Sciatic nerve (tissue), 2 donors: ENCODE measurements at regions not wholly inside any gene's neighbourhood (a gene's known extent, or its start where the extent isn't known, plus 50 kb on each side); places are given as distances from the start of the nearest gene placed in this dataset.
"Not testable (repeated sequence)": the region's sequence is repeated elsewhere in the genome, so short reads cannot be mapped to it uniquely, and the experiment has no call there.

ENCODE experiments used
- ATAC-seq: fragments of 200-7000 bp; cut with Tn5 transposase; one replicate; pipeline ENCODE4 v1.9.1; 2020; ENCODE audit warnings: mild to moderate bottlenecking, moderate library complexity
- DNase-seq: peaks from one replicate; pipeline ENCODE4 v3.0.0-alpha.2; 2020; ENCODE audit warnings: low spot score
- intact Hi-C: fragments of 100-400 bp; cut with DNase I; formaldehyde crosslinking; loops from one replicate; pipeline ENCODE4 v1.14.2; 2022
- donor health status: DM: no; HTN: no; CAD: no.
- donor health status: DM: no; HTN: no; CAD: no.

DNA sequence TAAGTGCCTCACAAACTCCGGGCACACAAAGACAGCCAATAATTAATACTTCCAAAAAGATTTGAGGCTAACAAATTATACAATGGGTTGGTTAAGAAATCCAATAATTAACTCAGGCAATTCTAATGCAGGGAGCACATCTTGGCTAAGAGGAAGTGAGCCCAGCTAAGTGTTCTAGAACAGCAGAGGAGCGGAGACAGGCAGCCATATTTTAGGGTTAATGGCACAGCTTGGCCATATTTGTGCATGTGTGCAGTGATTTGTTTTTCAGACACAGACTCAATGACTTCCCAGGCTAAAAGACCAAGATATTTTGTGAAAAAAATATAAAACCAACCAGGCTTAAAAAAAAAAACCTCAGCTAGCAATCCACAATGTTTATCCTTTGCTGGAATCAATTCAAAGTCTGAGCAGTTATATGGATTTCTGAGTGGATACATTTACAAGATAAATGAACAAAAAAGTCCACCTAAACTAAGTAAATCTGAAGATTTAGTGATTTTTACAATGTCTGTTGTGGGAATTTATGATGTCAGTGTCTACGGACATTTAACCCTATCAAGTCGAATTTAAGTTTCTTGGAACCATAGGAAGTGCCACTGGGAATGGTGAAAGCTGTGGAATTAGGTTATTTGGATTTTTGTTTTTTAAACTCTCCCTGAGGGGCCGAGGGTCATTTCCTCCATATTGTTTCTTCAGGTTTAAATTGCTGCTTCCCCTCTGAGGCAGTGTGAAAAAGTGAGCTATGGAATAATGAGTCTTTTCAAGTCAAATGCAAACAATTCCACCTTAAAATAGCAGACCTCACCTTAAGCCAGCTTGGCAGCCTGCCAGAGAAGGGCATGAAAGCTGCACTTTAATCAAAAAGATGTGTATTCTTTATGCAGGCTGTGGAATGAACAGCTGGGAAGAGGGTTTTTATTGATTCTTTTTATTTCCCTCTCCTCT is 413.7 kb upstream of the TBL1XR1 start:
- DNase-seq = no peak
- no peak for ATAC-seq
- intact Hi-C loops = loop anchor here (5.0 kb wide), 1 partner anchor 509 kb away; no protein-coding TSS in a partner anchor

DNA sequence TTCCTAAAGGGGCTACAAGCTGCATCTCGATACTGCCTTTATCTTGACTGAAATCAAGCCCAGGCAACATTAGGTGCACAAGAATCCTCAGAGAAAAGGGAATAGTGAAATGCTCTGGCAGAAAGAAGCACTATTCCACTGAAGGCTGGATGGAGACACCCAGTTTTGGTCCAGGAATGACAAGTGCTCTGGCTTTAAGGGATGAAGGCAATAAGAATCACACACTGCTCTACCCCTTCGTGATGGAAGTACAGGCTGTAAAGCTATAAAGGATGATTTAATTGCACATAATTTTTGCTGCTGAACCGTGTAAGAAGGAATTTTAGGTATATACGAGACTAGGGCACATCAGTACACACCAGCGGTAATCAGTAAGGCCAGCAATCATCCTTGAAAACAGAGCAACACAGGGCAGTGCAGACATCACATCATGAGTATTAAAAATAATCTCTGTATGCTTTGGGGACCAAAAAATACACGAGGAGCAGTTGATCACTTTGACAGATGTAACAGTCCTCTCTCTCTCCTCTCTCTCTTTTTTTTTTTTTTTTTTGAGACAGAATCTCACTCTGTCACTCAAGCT is 414.6 kb upstream of the TBL1XR1 start:
- DNase-seq (no peak), ATAC-seq (no peak)
- intact Hi-C loops = loop anchor here (5.0 kb wide), 1 partner anchor 510 kb away; no protein-coding TSS in a partner anchor

DNA sequence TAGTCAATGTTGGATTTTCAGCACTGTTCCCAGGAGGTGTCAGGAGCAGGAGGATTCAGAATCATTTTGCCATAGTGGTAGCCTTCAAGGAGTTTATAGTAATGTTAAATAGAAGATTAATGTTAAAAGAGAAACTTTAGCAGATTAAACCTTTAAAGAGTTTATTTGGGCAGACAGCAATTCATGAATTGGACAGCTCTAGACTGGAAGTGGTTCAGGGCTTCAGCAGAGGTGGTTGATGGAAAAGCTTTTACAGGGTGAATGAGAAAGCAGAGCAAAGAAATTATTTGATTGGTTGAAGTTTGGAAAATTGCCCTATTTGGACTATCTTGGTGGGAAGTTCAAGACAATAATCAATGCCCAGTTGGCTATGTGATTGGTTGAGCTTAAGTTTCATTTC is 416.6 kb upstream of the TBL1XR1 start:
- no peak for ATAC-seq
- intact Hi-C loops = loop anchor here (5.0 kb wide), 1 partner anchor 512 kb away; no protein-coding TSS in a partner anchor
- DNase-seq = no peak

- intact Hi-C loops = no loop called here
- peak; percentile 92 for DNase-seq
- peak; percentile 93 for ATAC-seq
These were observed 417.7 kb upstream of the TBL1XR1 start for GRCh38 chr3:177615015-177615414.

GRCh38 chr3:177618873-177619733 is 421.8 kb upstream of the TBL1XR1 start:
- intact Hi-C loops = no loop called here
- peak; percentile 47 for ATAC-seq
- DNase-seq = no peak

DNA sequence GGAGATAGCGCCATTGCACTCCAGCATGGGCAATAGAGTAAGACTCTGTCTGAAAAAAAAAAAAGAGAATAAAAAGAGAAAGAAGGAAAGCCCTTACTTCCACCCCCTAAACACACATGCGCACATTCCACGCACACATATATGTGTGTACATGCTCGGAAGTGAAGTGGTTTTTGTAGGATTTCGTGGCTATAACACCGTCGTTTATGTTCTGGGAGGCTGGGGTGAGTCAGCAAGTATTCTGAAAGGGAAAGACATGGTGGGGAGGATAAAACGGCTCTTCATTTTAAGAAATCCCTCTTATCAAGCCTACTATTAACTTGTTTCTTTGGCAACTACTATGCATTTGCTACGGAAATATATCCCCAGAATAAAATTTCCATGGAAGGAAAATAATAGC is 422.8 kb upstream of the TBL1XR1 start:
- ATAC-seq (no peak), DNase-seq (no peak)
- intact Hi-C loops = no loop called here

- ATAC-seq (no peak), DNase-seq (no peak)
- intact Hi-C loops = no loop called here
These were observed 425.2 kb upstream of the TBL1XR1 start for GRCh38 chr3:177622520-177622919.

DNA sequence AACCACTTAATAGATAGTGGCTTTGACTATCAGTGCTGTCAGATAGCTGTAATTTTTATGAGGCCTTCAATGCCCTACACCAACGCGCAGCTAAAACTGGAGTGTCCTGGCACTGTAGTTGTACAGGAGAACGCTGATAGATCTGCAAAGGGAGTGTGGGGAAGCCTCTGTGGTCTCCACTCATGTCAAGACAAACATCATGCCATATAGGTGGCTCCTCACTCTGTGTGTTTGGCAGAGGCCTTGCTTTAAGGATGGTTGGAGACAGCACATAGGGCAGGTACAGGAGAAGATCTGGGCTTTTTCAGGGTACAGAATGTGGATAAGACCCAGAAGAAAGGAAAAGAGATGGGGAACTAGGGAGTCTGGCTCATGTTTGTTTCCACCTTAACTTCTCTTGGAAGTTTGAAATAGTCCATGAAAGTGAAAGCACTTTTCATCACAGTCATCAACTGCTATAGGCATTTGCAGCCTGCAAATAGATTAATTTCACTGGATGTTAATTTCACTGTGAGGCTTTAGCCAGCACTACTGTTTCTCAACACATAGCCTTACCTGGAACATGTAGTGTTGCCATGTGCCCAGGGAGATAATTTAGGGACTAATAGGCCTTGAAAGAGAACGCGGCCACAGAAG is 425.8 kb upstream of the TBL1XR1 start:
- intact Hi-C loops = no loop called here
- ATAC-seq (no peak), DNase-seq (no peak)

DNA sequence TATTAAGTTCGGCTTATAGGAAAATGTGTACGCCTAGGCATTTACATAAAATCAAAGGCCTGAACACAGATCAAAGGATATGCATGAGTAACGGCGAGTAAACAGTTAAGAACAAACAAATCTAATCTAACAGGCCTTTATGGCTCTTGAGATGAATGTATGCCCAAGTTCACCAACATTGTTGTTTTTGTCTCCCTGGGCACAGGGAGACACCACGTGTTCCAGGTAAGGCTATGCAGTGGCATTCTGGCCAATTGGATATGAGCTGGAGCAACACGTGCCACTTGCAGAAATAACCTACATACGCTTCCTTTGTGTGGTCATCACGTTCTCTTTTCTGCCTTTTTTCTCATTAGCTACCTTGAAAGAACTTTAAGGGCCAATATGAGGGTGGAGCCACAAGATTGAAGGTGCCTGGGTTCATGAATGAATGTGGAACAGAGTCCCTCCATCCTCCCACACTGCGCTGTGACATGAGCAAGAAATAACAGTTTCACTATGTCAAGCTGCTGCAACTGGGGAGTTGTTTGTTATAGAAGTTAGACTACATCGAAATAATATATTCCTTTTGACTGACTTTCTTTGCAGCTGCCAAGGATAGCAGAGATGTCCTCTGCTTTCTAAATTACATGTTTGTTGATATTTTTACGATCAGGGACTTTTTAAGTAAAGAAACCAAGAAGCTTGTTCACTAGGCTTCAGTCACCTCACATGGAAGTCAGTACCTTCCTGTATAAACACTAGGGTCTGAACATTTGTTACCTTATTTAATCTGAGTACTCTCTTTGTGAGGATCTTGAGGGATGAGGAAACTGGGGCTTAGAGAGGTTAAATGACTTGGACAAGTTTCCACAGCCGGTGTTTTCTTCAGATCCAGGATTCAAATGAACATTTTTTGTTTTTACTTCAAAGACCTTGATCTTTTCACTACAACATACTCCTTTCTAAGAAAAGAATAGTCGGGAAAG is 427.5 kb upstream of the TBL1XR1 start:
- intact Hi-C loops = no loop called here
- ATAC-seq (no peak), DNase-seq (no peak)

GRCh38 chr3:177626045-177626444 is 428.8 kb upstream of the TBL1XR1 start:
- intact Hi-C loops = no loop called here
- peak; percentile 57 for ATAC-seq

DNA sequence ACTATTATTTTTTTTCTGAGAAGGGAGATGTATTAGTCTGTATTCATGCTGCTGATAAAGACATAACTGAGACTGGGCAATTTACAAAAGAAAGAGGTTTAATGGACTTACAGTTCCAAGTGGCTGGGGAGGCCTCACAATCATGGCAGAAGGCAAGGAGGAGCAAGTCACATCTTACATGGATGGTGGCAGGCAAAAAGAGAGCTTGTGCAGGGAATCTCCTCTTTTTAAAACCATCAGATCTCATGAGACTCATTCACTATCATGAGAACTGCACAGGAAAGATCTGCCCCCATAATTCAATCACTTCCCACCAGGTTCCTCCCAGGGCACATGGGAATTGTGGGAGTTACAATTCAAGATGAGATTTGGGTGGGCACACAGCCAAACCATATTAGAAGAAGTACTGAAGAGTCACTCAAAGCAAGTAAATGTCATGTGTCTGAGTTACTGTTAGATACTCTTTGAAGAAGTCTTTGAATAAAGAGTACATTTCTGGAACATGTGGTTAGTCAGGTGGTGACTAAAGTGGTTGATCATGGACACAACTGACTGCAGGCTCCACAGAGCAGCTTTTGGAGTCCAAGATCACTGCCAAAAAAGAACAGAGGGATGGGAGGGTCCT is 430.9 kb upstream of the TBL1XR1 start:
- DNase-seq, intact Hi-C loops, ATAC-seq: not testable (repeated sequence)

More at GRCh38 chr3:177626045-177626444, 428.8 kb upstream of the TBL1XR1 start:
- DNase-seq = no peak

DNA sequence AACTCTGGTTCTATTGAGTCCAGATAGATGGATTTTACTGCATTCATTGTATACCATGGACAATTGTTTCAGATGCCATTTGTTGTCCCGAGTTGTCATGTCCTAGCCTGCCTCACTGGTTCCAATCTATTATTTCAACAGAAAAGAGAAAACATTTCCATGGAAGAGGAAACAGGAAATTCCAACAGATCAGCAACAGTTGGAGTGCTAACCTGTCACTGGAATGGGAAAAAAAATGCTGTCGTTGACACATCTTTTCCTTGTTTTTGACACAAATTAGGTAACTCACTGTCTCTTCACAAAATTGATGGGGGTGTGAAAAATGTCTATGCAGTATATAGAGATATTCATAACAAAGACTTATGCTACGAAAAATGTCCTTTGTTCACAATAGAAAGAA is 432.0 kb upstream of the TBL1XR1 start:
- no peak for DNase-seq
- ATAC-seq = no peak
- intact Hi-C loops = no loop called here

DNA sequence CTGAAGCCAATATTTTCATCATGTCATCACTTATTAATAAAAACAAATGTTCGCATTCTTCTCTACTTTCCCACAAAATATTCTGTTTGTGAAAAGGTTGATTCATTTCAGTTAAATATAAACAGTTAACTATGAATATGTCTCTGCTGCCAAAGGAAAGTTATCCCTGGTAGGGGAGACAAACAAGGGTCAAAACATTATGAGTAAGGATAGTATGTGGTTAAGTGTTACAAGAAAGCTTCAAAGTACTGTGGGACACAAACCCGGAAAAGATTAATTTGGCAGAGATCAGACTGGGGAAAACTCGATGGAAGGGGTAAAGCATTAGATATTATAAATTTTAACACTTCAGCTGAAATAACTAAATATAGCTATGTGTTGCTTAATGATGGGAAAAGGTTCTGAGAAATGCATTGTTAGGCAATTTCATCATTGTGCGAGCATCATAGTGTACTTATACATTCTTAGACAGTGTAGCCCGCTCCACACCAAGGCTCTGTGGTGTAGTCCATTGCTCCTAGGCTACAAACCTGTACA is 436.5 kb upstream of the TBL1XR1 start:
- ATAC-seq (peak; percentile 17), DNase-seq (no peak)
- intact Hi-C loops = no loop called here

DNA sequence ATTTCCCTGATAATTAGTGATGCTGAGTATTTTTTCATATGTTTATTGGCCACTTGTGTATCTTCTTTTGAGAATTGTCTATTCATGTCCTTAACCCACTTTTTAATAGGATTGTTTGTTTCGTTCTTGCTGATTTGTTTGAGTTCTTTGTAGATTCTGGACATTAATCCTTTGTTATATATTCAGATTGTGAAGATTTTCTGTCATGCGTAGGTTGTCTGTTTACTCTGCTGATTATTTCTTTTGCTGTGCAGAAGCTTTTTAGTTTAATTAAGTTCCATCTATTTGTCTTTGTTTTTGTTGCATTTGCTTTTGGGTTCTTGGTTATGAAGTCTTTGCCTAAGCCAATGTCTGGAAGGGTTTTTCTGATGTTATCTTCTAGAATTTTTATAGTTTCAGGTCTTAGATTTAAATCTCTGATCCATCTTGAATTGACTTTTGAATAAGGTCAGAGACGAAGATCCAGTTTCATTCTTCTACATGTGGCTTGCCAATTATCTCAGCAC is 438.4 kb upstream of the TBL1XR1 start:
- intact Hi-C loops, ATAC-seq, DNase-seq: not testable (repeated sequence)

- no peak for DNase-seq
- intact Hi-C loops = no loop called here
- ATAC-seq = no peak
These were observed 443.2 kb upstream of the TBL1XR1 start for GRCh38 chr3:177640319-177640965.

GRCh38 chr3:177641206-177641605 is 443.9 kb upstream of the TBL1XR1 start:
- intact Hi-C loops = no loop called here
- DNase-seq (no peak), ATAC-seq (no peak)
